Testis (tissue), 2 donors: ENCODE measurements at regions not wholly inside any gene's neighbourhood (a gene's known extent, or its start where the extent isn't known, plus 50 kb on each side); places are given as distances from the start of the nearest gene placed in this dataset.

Source experiments
- DNase-seq: peaks from one replicate; pipeline ENCODE4 v3.0.0-alpha.2; 2019
- H3K27ac ChIP-seq, 2 donors: fragments of 200-600 bp; sonication (generic); one replicate each; pipeline ENCODE4 v1.5.1; 2019
- H3K27me3 ChIP-seq: fragments of 200-600 bp; sonication (generic); one replicate; pipeline ENCODE4 v1.5.1; 2019
- H3K36me3 ChIP-seq: fragments of 200-600 bp; sonication (generic); one replicate; pipeline ENCODE4 v1.5.1; 2017; ENCODE audit warnings: low read depth; ENCODE audit errors: missing control alignments
- H3K4me1 ChIP-seq: fragments of 200-600 bp; sonication (generic); one replicate; pipeline ENCODE4 v1.5.1; 2019
- H3K4me3 ChIP-seq, 2 donors: fragments of 200-600 bp; sonication (generic); one replicate each; pipeline ENCODE4 v1.5.1; 2017 to 2019
- H3K9me3 ChIP-seq: fragments of 200-600 bp; sonication (generic); one replicate; pipeline ENCODE4 v1.5.1; 2017
- POLR2A ChIP-seq: fragments of 450-650 bp; IDR thresholded peaks from one replicate; pipeline ENCODE4 v1.6.1; 2017; ENCODE audit warnings: antibody characterized with exemption, mild to moderate bottlenecking, moderate library complexity
- WGBS, 2 donors: methylation state at CpG; one replicate each; pipeline ENCODE4 v1.1.5; 2018; 5-methylcytosine and 5-hydroxymethylcytosine counted together
- intact Hi-C: fragments of 100-400 bp; cut with DNase I; formaldehyde crosslinking; loops from one replicate; pipeline ENCODE4 v1.15.1; 2023; ENCODE audit warnings: low total_unique reads
- TF ChIP-seq, protein P1 (sequence below), 3 experiments: fragments of 450-650 bp in 2 of 3; fragments of 200-600 bp in 1 of 3; sonication (generic) in 1 of 3; IDR thresholded peaks; one replicate each; pipeline ENCODE4 v1.5.1; 2016 to 2019; ENCODE audit warnings: antibody characterized with exemption in 3 of 3, mild to moderate bottlenecking in 2 of 3, moderate library complexity in 1 of 3

DNA sequence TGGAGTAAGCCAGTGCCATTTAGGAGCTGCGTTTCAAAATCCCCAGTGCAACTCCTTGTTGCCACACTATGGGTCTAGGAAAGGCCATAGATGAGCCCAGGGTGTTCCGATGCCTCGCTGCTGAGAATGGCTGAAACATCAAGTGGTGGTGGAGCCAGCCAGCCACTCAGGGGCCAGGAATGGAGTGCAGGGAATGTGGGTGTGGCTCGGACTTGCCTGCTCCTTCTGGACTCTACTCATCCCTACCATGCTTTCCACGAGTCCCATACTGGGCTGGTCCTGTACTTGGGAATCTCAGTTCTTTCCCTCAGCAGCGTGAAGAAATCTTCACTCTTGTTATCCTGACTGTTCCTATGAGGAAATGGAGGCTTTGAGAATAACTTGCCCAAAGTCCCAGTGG, 143.5 kb downstream of the INSIG2 start:
- TF ChIP-seq, protein P1, sequence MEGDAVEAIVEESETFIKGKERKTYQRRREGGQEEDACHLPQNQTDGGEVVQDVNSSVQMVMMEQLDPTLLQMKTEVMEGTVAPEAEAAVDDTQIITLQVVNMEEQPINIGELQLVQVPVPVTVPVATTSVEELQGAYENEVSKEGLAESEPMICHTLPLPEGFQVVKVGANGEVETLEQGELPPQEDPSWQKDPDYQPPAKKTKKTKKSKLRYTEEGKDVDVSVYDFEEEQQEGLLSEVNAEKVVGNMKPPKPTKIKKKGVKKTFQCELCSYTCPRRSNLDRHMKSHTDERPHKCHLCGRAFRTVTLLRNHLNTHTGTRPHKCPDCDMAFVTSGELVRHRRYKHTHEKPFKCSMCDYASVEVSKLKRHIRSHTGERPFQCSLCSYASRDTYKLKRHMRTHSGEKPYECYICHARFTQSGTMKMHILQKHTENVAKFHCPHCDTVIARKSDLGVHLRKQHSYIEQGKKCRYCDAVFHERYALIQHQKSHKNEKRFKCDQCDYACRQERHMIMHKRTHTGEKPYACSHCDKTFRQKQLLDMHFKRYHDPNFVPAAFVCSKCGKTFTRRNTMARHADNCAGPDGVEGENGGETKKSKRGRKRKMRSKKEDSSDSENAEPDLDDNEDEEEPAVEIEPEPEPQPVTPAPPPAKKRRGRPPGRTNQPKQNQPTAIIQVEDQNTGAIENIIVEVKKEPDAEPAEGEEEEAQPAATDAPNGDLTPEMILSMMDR (IDR thresholded peaks at IDR 0.05), result no peak
- no peak for TF ChIP-seq POLR2A
- Histone ChIP-seq H3K27me3 (no peaks in the 10 kb centered on the region), H3K36me3 (no peaks in the 10 kb centered on the region), H3K4me1 (no peaks in the 10 kb centered on the region), H3K9me3 (no peaks in the 10 kb centered on the region), H3K27ac (no peak overlapping the region), H3K4me3 (no peak overlapping the region)
- DNase-seq, result no peak
- WGBS, 2 donors, result 80 to 84% methylated on average over 6 of the region's 6 CpGs
- intact Hi-C loops, result no loop called here

DNA sequence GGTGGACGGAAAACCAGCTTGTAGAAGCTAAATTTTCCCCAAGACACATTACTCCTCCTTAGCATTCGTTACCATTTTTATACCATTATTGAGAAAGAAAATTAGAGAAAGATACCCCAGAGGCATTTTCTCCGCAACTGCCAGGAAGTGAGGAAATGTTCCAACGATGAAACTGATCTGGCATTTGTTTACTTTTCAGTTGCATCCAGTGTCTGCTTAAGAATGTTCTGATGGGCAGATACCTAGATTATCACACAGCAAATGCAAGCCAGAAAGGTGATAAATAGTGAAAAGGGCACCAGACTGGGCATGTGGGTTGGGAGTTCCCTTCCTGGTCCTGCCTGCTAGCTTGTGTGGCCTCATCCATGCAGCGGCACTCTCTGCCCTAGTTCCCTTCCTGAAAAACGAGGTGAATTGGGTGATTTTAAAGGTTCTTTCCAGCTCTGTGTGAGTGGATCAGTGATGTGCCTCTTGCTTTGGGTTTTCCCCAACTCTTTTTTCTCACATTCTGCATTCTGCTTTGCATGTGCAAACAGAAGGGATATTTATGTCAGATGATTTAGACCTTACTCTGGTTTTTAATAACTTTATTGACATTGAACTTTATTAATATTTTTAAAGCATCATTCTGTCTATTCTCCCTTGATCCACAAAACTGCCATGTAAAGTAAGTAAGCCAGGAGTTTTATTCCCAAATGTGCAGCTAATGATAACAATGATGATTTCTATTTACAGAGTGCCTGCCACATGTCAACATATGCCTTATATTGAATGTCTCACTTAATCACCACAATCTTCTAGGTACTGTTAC, 139.6 kb downstream of the INSIG2 start:
- Histone ChIP-seq H3K9me3 (no peaks in the 10 kb centered on the region), H3K36me3 (no peaks in the 10 kb centered on the region), H3K4me1 (no peaks in the 10 kb centered on the region), H3K27me3 (no peaks in the 10 kb centered on the region), H3K4me3 (no peak overlapping the region), H3K27ac (no peak overlapping the region)
- 63 to 77% methylated on average over 6 of the region's 6 CpGs for WGBS, 2 donors
- TF ChIP-seq, protein P1 (IDR thresholded peaks at IDR 0.05), result no peak
- no peak for TF ChIP-seq POLR2A
- DNase-seq, result no peak
- intact Hi-C loops, result loop anchor here (10.0 kb wide), 1 partner anchor 627 kb away; no protein-coding TSS in a partner anchor

DNA sequence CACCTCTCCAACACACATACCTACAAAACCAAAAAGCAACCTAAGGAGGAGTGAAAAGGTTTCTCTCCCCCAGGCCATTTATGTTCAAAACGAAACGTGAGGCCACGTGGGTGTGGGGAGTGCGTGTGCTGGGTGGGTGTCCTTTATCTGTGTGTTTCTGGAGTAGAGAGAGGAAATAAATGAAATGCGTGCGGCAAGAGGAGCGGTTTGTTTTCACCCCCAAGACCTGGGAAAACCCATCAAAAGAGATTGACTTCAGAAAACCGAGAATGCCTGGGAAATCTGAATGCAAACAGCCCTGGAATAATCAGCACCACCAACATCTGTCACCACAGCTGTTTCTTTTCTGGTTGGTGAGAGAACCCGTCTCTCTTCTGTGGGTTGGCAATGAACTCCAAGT, 137.4 kb downstream of the INSIG2 start:
- H3K9me3 ChIP-seq, result no peaks in the 10 kb centered on the region
- H3K4me3 ChIP-seq, result no peak overlapping the region
- 36 to 50% methylated on average over 9 of the region's 9 CpGs for WGBS, 2 donors
- no peaks in the 10 kb centered on the region for H3K27me3 ChIP-seq
- no peak overlapping the region for H3K27ac ChIP-seq
- H3K36me3 ChIP-seq, result no peaks in the 10 kb centered on the region
- TF ChIP-seq, protein P1 (IDR thresholded peaks at IDR 0.05), result no peak
- TF ChIP-seq POLR2A, result no peak
- intact Hi-C loops, result loop anchor here (10.0 kb wide), 1 partner anchor 629 kb away; no protein-coding TSS in a partner anchor
- H3K4me1 ChIP-seq, result no peaks in the 10 kb centered on the region
- DNase-seq, result no peak

DNA sequence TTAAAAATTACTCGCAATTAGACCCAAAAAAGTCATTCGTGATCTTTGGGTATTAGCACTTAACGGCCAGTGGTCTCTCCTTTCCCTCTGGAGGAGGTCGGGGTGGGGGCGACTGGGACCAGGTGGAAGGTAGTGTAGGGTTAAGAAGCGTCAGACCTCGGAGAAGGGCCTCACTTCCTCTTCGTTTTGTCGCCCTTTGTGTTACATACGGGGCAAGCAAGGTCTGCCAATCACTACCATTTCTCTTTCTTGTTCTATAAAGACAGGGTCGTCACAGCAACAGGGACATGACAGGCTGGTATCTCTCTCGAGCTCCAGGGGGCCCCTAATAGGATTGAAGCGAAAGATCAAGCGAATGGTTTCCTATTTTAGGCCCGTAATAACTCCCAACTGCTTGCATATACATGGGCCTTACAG, 136.6 kb downstream of the INSIG2 start:
- intact Hi-C loops, result loop anchor here (10.0 kb wide), 1 partner anchor 630 kb away; no protein-coding TSS in a partner anchor

More for the DNA sequence above, 136.6 kb downstream of the INSIG2 start:
- Histone ChIP-seq H3K9me3 (no peaks in the 10 kb centered on the region), H3K27ac (no peak overlapping the region), H3K27me3 (no peaks in the 10 kb centered on the region), H3K36me3 (no peaks in the 10 kb centered on the region), H3K4me1 (no peaks in the 10 kb centered on the region), H3K4me3 (peak overlapping the region; percentile 44 to 62)
- WGBS, 2 donors, result 38 to 47% methylated on average over 15 of the region's 15 CpGs
- TF ChIP-seq, protein P1 (IDR thresholded peaks at IDR 0.05), result no peak
- TF ChIP-seq POLR2A, result no peak
- peak; percentile 16 for DNase-seq
